ENCODE measurements at regions not wholly inside any gene's neighbourhood (a gene's known extent, or its start where the extent isn't known, plus 50 kb on each side); places are given as distances from the start of the nearest gene placed in this dataset.

GRCh38 chr18:78770139-78770822 is 209.3 kb upstream of the SALL3 start:
- TF ChIP-seq CTCF (IDR thresholded peaks at IDR 0.05; ENCODE audit: low read depth, low read length, poor library complexity, severe bottlenecking), result no peak
- TF ChIP-seq EZH2phosphoT487 (IDR thresholded peaks at IDR 0.05; ENCODE audit: borderline replicate concordance, low read length), result no peak
